HCT116 (cell line): ENCODE measurements at regions not wholly inside any gene's neighbourhood (a gene's known extent, or its start where the extent isn't known, plus 50 kb on each side); places are given as distances from the start of the nearest gene placed in this dataset.

Experiments used
- CTCF ChIP-seq, 3 experiments: fragments of 200-600 bp in 1 of 3; sonication (generic) in 1 of 3; IDR thresholded peaks in 2 of 3; conservative IDR thresholded peaks in 1 of 3; 2 replicates each; pipeline ENCODE4 v1.5.1; 2012 to 2017; ENCODE audit warnings: low read depth in 2 of 3, low read length in 2 of 3, antibody characterized with exemption in 1 of 3, borderline replicate concordance in 1 of 3, control low read depth in 1 of 3, mild to moderate bottlenecking in 1 of 3, mixed read lengths in 1 of 3, mixed run types in 1 of 3, moderate library complexity in 1 of 3; ENCODE audit not compliant: insufficient read depth in 1 of 3
- POLR2A ChIP-seq: IDR thresholded peaks from 2 replicates; pipeline ENCODE4 v1.7.0; 2011; ENCODE audit warnings: borderline replicate concordance; ENCODE audit not compliant: insufficient read depth, insufficient read length; ENCODE audit errors: extremely low read depth

GRCh38 chr14:84208451-84208850 lies 1321.5 kb upstream of the FLRT2 start:
- TF ChIP-seq CTCF (IDR thresholded peaks at IDR 0.05 in 2 of 3, conservative IDR thresholded peaks at IDR 0.05 in 1 of 3; ENCODE audit: borderline replicate concordance in 1 of 3, insufficient read depth in 1 of 3, low read depth in 2 of 3, low read length in 2 of 3) = no peak
- no peak for TF ChIP-seq POLR2A
